HUES6 (cell line): ENCODE measurements at regions not wholly inside any gene's neighbourhood (a gene's known extent, or its start where the extent isn't known, plus 50 kb on each side); places are given as distances from the start of the nearest gene placed in this dataset.
A peak's percentile ranks its signal among the peaks of the same experiment; 100 is the strongest.
"Not testable (repeated sequence)": the region's sequence is repeated elsewhere in the genome, so short reads cannot be mapped to it uniquely, and the experiment has no call there.

ENCODE experiments used
- H3K27ac ChIP-seq: 2 replicates; pipeline ENCODE4 v1.7.0; 2013; ENCODE audit warnings: low read depth, mild to moderate bottlenecking, low read length, inconsistent platforms
- H3K27me3 ChIP-seq: 2 replicates; pipeline ENCODE4 v1.6.1; 2013; ENCODE audit warnings: low read length; ENCODE audit not compliant: control insufficient read depth, insufficient read depth
- H3K36me3 ChIP-seq: 2 replicates; pipeline ENCODE4 v1.6.1; 2013; ENCODE audit warnings: low read length; ENCODE audit not compliant: control insufficient read depth, insufficient read depth
- H3K4me1 ChIP-seq: 2 replicates; pipeline ENCODE4 v1.6.1; 2013; ENCODE audit warnings: low read length; ENCODE audit not compliant: control insufficient read depth, insufficient read depth
- H3K4me3 ChIP-seq: 2 replicates; pipeline ENCODE4 v1.5.1; 2013; ENCODE audit warnings: low read depth, low read length
- H3K9ac ChIP-seq: one replicate; pipeline ENCODE4 v1.6.1; 2013; ENCODE audit warnings: mild to moderate bottlenecking, low read length
- H3K9me3 ChIP-seq: 2 replicates; pipeline ENCODE4 v1.6.1; 2013; ENCODE audit warnings: low read depth, low read length; ENCODE audit not compliant: control insufficient read depth, insufficient read depth

DNA sequence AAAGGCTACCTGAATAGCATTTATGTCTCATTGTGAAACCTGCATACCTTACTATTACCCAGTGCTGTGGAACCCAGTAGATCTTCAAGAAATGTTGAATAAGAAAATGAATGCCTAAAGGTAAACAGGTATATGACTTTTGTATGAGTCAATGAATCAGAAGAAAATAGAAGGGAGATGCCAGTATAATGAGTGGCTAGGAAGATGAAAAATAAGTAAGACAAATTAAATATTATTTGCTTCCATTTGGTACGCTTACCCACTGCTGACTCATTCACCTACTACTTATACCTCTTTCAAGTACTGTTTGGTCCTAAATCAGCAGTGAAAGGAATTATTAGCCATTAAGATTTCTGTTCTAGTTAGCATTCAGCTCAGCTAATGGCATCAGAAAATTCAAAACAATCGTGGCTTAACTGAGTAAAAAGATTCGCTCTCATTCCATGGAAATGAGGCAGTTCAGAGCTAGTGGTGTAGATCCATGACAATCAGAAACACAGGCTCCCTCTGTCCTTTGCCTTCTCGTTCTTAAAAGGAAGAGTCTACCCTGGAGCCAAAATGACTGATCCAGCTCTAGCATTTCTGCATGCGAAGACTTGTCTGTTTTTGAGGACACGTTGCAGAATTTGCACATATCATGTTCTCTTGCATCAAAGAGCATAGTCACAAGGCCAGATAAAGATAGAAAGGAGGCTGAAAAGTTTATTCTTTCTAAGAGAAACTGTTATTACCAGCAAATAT lies 705.8 kb upstream of the USP15 start:
- Histone ChIP-seq H3K27ac (no peak overlapping the region), H3K27me3 (no peaks in the 10 kb centered on the region), H3K9me3 (no peaks in the 10 kb centered on the region), H3K9ac (no peak overlapping the region), H3K36me3 (no peaks in the 10 kb centered on the region), H3K4me3 (no peak overlapping the region), H3K4me1 (no peaks in the 10 kb centered on the region; the same call in 1 of the 2 replicates)

DNA sequence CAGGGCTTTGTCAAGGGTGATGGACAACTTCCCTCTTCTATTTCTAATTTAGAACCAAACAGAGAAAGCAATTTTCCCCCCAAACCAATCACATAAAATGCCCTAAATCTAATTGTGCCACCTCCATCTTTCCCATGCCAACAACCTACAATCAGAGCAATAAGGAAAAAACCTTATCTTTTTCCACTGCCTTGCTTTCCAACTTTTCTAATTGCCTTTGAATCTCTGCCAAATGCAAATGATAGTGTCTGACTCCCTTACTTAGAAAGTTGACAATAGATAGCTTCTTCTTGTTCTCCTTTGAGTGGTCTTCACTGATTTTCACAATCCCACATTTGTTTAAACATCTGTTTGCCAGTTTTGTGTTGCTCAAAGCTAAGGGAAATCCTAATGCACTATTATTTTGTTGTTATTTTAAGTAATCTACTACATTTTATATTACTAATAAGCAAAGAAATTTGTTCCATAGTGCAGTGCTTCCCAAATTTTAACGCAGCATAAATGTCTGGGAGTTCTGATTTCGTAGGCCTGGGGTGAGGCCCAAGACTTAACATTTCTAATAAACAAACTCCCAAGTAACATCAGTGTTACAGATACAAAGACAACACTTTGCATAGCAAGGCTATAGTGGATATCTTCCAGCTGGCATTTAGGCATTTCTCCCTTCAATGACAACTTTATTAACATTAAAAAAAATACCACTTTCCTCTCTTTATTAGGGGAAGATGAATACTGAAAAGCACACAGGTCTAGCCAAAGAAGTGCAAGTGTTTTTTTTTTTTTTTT lies 696.3 kb upstream of the USP15 start:
- H3K4me3 ChIP-seq = no peak overlapping the region
- peaks cover 28% of the 10 kb centered on the region for H3K4me1 ChIP-seq
- H3K9me3 ChIP-seq = no peaks in the 10 kb centered on the region
- H3K36me3 ChIP-seq = no peaks in the 10 kb centered on the region
- H3K9ac ChIP-seq = no peak overlapping the region
- no peak overlapping the region for H3K27ac ChIP-seq
- H3K27me3 ChIP-seq = no peaks in the 10 kb centered on the region

DNA sequence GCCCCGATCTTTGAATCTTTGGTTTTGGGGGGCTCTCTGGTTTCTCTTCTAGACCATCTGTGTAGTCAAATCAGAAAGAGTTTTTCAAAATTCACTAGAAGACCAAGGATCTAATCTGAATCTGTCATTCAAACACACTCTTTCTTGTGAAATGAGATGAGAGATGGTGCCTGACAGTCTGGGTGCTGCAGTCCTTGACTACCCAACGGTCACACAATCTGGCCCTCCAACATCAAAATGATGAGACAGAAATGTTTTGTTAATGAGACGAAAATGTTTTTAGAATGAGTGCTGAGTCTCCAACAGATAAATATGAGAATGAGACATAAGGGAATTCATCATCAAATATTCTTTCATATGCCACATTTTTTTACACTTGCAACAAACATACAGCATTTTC lies 695.7 kb upstream of the USP15 start:
- no peak overlapping the region for H3K27ac ChIP-seq
- H3K36me3 ChIP-seq = no peaks in the 10 kb centered on the region
- no peaks in the 10 kb centered on the region for H3K27me3 ChIP-seq
- peaks cover 28% of the 10 kb centered on the region for H3K4me1 ChIP-seq
- no peak overlapping the region for H3K4me3 ChIP-seq
- H3K9ac ChIP-seq = no peak overlapping the region
- no peaks in the 10 kb centered on the region for H3K9me3 ChIP-seq

DNA sequence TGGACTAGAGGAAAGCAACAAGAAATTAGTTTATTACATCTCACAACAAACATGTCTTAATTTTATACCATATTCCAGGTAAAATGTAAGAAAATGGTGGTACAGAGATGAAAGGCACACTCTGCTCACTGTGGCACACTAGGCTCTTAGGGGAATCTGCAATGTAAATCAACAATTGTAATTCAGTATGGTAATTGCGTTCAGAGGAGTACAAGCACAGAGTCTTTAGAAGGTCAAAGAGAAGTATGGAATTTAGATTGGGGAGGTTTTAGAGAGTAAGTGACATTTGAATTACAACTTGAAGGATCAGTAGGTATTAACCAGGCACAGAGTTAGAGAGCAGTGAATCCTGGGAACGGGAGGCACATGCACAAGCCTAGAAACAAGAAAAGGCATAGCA lies 694.0 kb upstream of the USP15 start:
- Histone ChIP-seq H3K27ac (peak overlapping the region; percentile 70; the same call in 1 of the 2 replicates), H3K36me3 (no peaks in the 10 kb centered on the region), H3K9me3 (no peaks in the 10 kb centered on the region), H3K9ac (no peak overlapping the region), H3K27me3 (no peaks in the 10 kb centered on the region), H3K4me3 (peak overlapping the region; percentile 27; the same call in 1 of the 2 replicates), H3K4me1 (peaks cover 28% of the 10 kb centered on the region)

DNA sequence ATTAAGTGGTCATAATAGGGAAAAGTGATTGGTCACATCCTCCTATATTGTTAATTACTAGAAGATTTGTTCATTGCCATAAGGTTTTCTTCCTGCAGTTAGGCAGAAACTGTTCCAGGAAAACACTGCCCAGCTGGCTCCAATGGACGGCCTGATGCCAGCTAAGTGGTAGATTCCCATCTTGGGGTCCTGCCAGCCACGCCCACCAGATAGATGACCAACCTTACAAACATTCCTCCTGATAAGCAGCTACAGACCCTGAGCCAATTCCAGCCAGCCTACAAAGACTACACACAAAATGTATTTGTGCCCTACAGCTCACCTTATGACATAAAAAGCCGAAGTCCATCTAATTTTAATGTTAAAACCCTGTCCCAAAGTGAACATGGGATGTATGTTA lies 685.9 kb upstream of the USP15 start:
- no peak overlapping the region for H3K9ac ChIP-seq
- H3K4me1 ChIP-seq = no peaks in the 10 kb centered on the region
- no peak overlapping the region for H3K4me3 ChIP-seq
- H3K36me3 ChIP-seq = no peaks in the 10 kb centered on the region
- H3K27ac ChIP-seq = no peak overlapping the region
- no peaks in the 10 kb centered on the region for H3K9me3 ChIP-seq
- H3K27me3 ChIP-seq = no peaks in the 10 kb centered on the region

DNA sequence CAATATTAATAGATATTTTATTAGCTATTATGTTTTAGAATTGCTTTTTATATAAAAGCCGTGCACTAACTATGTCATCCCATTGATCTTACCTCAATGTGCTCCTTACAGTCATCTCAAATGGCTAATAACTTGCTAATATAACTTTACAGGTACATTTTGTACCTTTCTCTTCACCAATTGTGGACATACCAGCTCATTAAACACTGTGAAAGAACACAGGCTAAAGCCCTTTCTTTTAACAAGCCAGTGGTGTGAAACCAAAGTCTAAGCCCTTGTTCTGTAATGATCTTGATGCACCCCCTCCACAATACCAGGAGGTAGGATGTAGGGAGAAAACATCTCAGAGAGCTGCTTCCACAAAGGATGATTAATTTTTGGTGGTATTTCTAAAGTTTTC lies 675.3 kb upstream of the USP15 start:
- no peak overlapping the region for H3K4me3 ChIP-seq
- no peaks in the 10 kb centered on the region for H3K4me1 ChIP-seq
- no peaks in the 10 kb centered on the region for H3K36me3 ChIP-seq
- H3K9ac ChIP-seq = no peak overlapping the region
- H3K27me3 ChIP-seq = no peaks in the 10 kb centered on the region
- H3K27ac ChIP-seq = no peak overlapping the region
- H3K9me3 ChIP-seq = peaks cover 18% of the 10 kb centered on the region

DNA sequence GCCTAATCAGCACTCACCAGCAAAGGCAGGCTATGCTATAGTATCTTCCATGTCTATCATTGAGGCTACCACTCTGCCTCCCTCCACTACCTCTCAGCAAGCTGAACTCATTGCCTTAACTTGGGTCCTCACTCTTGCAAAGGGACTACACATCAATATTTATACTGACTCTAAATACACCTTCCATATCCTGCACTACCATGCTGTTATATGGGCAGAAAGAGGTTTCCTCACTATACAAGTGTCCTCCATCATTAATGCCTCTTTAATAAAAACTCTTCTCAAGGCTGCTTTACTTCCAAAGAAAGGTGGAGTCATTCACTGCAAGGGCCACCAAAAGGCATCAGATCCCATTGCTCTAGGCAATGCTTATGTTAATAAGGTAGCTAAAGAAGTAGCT lies 669.3 kb upstream of the USP15 start:
- peaks cover 30% of the 10 kb centered on the region for H3K9me3 ChIP-seq
- not testable (repeated sequence) for H3K4me3 ChIP-seq, H3K4me1 ChIP-seq, H3K9ac ChIP-seq, H3K36me3 ChIP-seq, H3K27me3 ChIP-seq, H3K27ac ChIP-seq

DNA sequence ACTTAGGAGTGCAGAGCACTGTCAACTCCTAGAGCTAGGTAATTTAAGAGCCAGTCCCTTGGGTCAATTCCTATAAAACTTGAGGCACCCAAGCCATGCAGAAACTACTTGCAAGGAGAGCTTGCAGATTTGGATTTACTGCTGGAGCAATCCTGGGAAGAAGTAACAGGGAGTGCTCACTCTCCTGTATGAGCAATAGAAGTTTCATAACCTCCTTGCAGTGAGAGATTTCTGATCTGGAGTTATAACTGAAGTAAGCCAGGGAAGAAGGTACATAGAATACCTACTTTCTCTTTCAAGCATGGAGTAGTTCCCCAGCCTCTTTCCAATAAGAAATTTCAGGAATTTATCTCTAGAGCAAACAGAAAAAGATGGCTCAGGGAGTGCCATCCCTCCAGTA lies 650.1 kb upstream of the USP15 start:
- Histone ChIP-seq H3K9me3 (no peaks in the 10 kb centered on the region), H3K27me3 (no peaks in the 10 kb centered on the region), H3K36me3 (no peaks in the 10 kb centered on the region), H3K27ac (no peak overlapping the region), H3K4me1 (no peaks in the 10 kb centered on the region), H3K9ac (no peak overlapping the region), H3K4me3 (no peak overlapping the region)

DNA sequence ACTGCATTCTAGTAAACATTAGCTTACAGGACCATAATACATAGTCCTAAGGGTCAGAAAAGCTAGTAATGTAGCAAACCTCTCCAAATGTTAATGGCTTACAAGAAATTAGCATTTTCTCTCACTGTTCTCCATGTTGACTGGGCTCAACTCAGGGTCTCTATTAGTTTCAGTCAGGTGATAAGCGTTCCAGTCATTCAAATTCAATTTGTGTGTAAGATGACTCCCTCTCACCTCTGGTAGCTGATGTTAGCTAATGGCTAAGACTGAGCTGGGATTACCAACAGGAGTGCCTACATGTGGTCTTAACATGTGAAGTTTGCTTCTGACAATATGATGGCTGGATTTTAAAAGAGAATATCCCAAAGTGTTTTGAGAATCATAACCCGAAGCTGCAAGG lies 630.5 kb upstream of the USP15 start:
- Histone ChIP-seq H3K27me3 (no peaks in the 10 kb centered on the region), H3K9ac (no peak overlapping the region), H3K4me1 (peaks cover 6% of the 10 kb centered on the region; the same call in 1 of the 2 replicates), H3K36me3 (no peaks in the 10 kb centered on the region), H3K4me3 (no peak overlapping the region), H3K9me3 (peaks cover 12% of the 10 kb centered on the region), H3K27ac (no peak overlapping the region)

DNA sequence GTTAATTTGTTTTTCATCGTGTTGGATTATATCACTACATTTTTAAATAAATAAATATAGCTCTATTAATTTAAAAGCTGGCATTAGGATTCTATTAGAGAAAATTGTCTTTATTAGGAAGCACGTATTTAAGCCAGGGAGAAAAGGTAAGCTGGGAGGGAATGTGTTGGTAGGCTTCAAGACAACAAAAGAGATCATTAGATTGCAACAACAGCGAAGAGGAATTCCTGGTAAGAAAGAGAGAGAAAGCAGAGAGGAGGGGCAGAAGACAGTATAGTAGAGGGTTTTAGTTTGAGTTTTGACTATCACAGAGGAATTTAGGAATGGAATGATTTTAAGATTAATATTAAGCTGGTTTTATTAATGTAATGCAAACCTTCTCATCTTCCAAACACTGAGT lies 613.6 kb upstream of the USP15 start:
- Histone ChIP-seq H3K27me3 (no peaks in the 10 kb centered on the region), H3K4me3 (no peak overlapping the region), H3K36me3 (no peaks in the 10 kb centered on the region), H3K9me3 (no peaks in the 10 kb centered on the region), H3K9ac (no peak overlapping the region), H3K27ac (no peak overlapping the region), H3K4me1 (peaks cover 15% of the 10 kb centered on the region)

DNA sequence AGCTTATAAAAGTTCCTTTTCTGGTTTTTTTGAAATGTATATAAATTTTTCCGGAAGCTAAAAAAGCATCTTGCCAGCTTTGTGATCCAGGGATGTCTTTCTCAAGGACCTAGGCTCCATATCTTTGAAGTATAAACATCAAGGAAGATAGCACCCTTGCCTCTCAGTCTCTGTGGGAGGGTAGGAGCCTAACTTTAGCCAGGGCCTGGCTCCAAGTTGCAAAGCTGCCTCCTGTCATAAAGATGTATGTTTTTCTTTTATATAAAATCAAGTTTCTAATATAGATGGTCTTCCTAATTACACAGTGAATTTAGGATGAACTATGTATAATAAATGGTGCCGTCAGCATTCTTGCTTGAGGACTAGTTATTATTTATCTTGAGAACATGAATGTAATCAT lies 612.6 kb upstream of the USP15 start:
- no peak overlapping the region for H3K27ac ChIP-seq
- no peaks in the 10 kb centered on the region for H3K36me3 ChIP-seq

More for the DNA sequence above, 612.6 kb upstream of the USP15 start:
- H3K9me3 ChIP-seq = no peaks in the 10 kb centered on the region
- no peak overlapping the region for H3K4me3 ChIP-seq
- H3K27me3 ChIP-seq = no peaks in the 10 kb centered on the region
- no peak overlapping the region for H3K9ac ChIP-seq
- peaks cover 15% of the 10 kb centered on the region for H3K4me1 ChIP-seq
